HCT116 (cell line): ENCODE measurements at regions not wholly inside any gene's neighbourhood (a gene's known extent, or its start where the extent isn't known, plus 50 kb on each side); places are given as distances from the start of the nearest gene placed in this dataset.

Experiments used
- ATAC-seq: fragments of 200-7000 bp; cut with Tn5 transposase; 2 replicates; pipeline ENCODE4 v1.9.1; 2020; ENCODE audit warnings: mild to moderate bottlenecking, moderate library complexity
- BruUV-seq: library from RNA; stranded (reverse); fragments of 400-500 nt; replicated peaks from 2 replicates; lab custom pipeline; 2021; lab: Mats Ljungman, UMichigan
- CTCF ChIA-PET: fragments of 300-600 bp; sonication (Branson Sonifier 250); formaldehyde crosslinking; loops from one replicate; lab custom pipeline; 2021; ENCODE audit warnings: antibody characterized with exemption; lab: Charles Lee
- POLR2A ChIA-PET: fragments of 300-600, 350-600 bp; sonication (Branson Sonifier 250); formaldehyde crosslinking; loops from one replicate; lab custom pipeline; 2021; ENCODE audit warnings: antibody characterized with exemption; lab: Charles Lee
- RAD21 ChIA-PET, 2 experiments: fragments of 300-600 bp; sonication (Branson Sonifier 250); formaldehyde crosslinking; loops; one replicate each; lab custom pipeline; 2023; ENCODE audit warnings: low total read pairs in 2 of 2; ENCODE audit not compliant: uncharacterized antibody in 2 of 2, unreplicated experiment in 2 of 2, low non-redundant PET in 1 of 2; lab: Charles Lee
- DNase-seq: peaks from one replicate; pipeline ENCODE4 v3.0.0-alpha.2; 2010; ENCODE audit warnings: low read depth, low spot score
- H2AFZ ChIP-seq: fragments of 200-600 bp; shearing (Covaris generic), sonication (generic); 2 replicates; pipeline ENCODE4 v1.6.1; 2017; ENCODE audit warnings: low read depth, mixed run types, mixed read lengths, antibody characterized with exemption, low read length; ENCODE audit not compliant: poor library complexity, severe bottlenecking
- H3K27ac ChIP-seq: 2 replicates; pipeline ENCODE4 v1.5.1; 2012; ENCODE audit warnings: low read depth, low read length
- H3K27me3 ChIP-seq: fragments of 200-600 bp; sonication (generic); 2 replicates; pipeline ENCODE4 v1.6.1; 2016; ENCODE audit warnings: mixed run types, low read length, mixed read lengths; ENCODE audit not compliant: insufficient read depth
- H3K36me3 ChIP-seq, 2 experiments: fragments of 200-500 bp in 1 of 2; fragments of 200-600 bp in 1 of 2; sonication (Bioruptor generic) in 1 of 2; sonication (generic) in 1 of 2; 2 replicates each; pipeline versions ENCODE4 v1.5.1 to v1.6.1; 2014 to 2016; ENCODE audit warnings: low read length in 2 of 2, inconsistent platforms in 1 of 2, mixed read lengths in 1 of 2, mixed run types in 1 of 2; ENCODE audit not compliant: insufficient read depth in 2 of 2, control insufficient read depth in 1 of 2
- H3K4me1 ChIP-seq, 2 experiments: fragments of 200-600 bp in 1 of 2; sonication (generic) in 1 of 2; 2 replicates each; pipeline versions ENCODE4 v1.5.1 to v1.6.1; 2012 to 2017; ENCODE audit warnings: low read length in 2 of 2, inconsistent platforms in 1 of 2, mild to moderate bottlenecking in 1 of 2, mixed read lengths in 1 of 2, mixed run types in 1 of 2, moderate library complexity in 1 of 2; ENCODE audit not compliant: insufficient read depth in 2 of 2, control insufficient read depth in 1 of 2
- H3K4me2 ChIP-seq: fragments of 200-600 bp; sonication (generic); 2 replicates; pipeline ENCODE4 v1.6.1; 2017; ENCODE audit warnings: mixed run types, low read length, mixed read lengths
- H3K4me3 ChIP-seq, 2 experiments: fragments of 200-600 bp in 1 of 2; sonication (generic) in 1 of 2; replicated peaks in 1 of 2; 2 replicates each; pipeline ENCODE4 v1.5.1; 2011 to 2016; ENCODE audit warnings: low read length in 2 of 2, control low read depth in 1 of 2, low read depth in 1 of 2, mild to moderate bottlenecking in 1 of 2, mixed read lengths in 1 of 2, mixed run types in 1 of 2
- H3K79me2 ChIP-seq: fragments of 200-600 bp; sonication (generic); 2 replicates; pipeline ENCODE4 v1.6.1; 2017; ENCODE audit warnings: mild to moderate bottlenecking, mixed run types, low read length, moderate library complexity, mixed read lengths; ENCODE audit not compliant: insufficient read depth
- H3K9ac ChIP-seq: fragments of 200-600 bp; sonication (generic); 2 replicates; pipeline ENCODE4 v1.6.1; 2016; ENCODE audit warnings: low read length, mixed read lengths
- H3K9me2 ChIP-seq: fragments of 200-600 bp; sonication (generic), shearing (Covaris generic); 2 replicates; pipeline ENCODE4 v1.6.1; 2017; ENCODE audit warnings: mixed run types, mild to moderate bottlenecking, moderate library complexity; ENCODE audit not compliant: insufficient read depth
- H3K9me3 ChIP-seq, 2 experiments: fragments of 200-500 bp in 1 of 2; fragments of 200-600 bp in 1 of 2; sonication (Bioruptor generic) in 1 of 2; sonication (generic) in 1 of 2; 2 replicates each; pipeline ENCODE4 v1.6.1; 2014 to 2017; ENCODE audit warnings: low read length in 2 of 2, mixed read lengths in 2 of 2, inconsistent platforms in 1 of 2, low read depth in 1 of 2, mild to moderate bottlenecking in 1 of 2, mixed run types in 1 of 2, moderate library complexity in 1 of 2; ENCODE audit not compliant: control insufficient read depth in 1 of 2, insufficient read depth in 1 of 2
- H4K20me1 ChIP-seq: fragments of 200-600 bp; sonication (generic), shearing (Covaris generic); 2 replicates; pipeline ENCODE4 v1.6.1; 2017; ENCODE audit warnings: mixed run types, mild to moderate bottlenecking, moderate library complexity; ENCODE audit not compliant: insufficient read depth
- ATF3 ChIP-seq: IDR thresholded peaks from 2 replicates; pipeline ENCODE4 v1.6.1; 2012
- CBX3 ChIP-seq: IDR thresholded peaks from 2 replicates; pipeline ENCODE4 v1.6.1; 2012; ENCODE audit warnings: low read depth
- CEBPB ChIP-seq: IDR thresholded peaks from 2 replicates; pipeline ENCODE4 v1.6.1; 2012; ENCODE audit warnings: low read depth
- CTCF ChIP-seq, 3 experiments: fragments of 200-600 bp in 1 of 3; sonication (generic) in 1 of 3; IDR thresholded peaks in 2 of 3; conservative IDR thresholded peaks in 1 of 3; 2 replicates each; pipeline ENCODE4 v1.5.1; 2012 to 2017; ENCODE audit warnings: low read depth in 2 of 3, low read length in 2 of 3, antibody characterized with exemption in 1 of 3, borderline replicate concordance in 1 of 3, control low read depth in 1 of 3, mild to moderate bottlenecking in 1 of 3, mixed read lengths in 1 of 3, mixed run types in 1 of 3, moderate library complexity in 1 of 3; ENCODE audit not compliant: insufficient read depth in 1 of 3
- EGR1 ChIP-seq: IDR thresholded peaks from 2 replicates; pipeline ENCODE4 v1.6.1; 2012; ENCODE audit warnings: low read depth
- ELF1 ChIP-seq: IDR thresholded peaks from 2 replicates; pipeline ENCODE4 v1.6.1; 2012; ENCODE audit warnings: low read depth, borderline replicate concordance
- EZH2 ChIP-seq: fragments of 200-600 bp; sonication (generic); IDR thresholded peaks from 2 replicates; pipeline ENCODE4 v1.6.1; 2017; ENCODE audit warnings: antibody characterized with exemption, mixed run types
- FOSL1 ChIP-seq: IDR thresholded peaks from 2 replicates; pipeline ENCODE4 v1.6.1; 2012; ENCODE audit warnings: low read depth
- JUND ChIP-seq: IDR thresholded peaks from 2 replicates; pipeline ENCODE4 v1.6.1; 2012
- POLR2A ChIP-seq: IDR thresholded peaks from 2 replicates; pipeline ENCODE4 v1.7.0; 2011; ENCODE audit warnings: borderline replicate concordance; ENCODE audit not compliant: insufficient read depth, insufficient read length; ENCODE audit errors: extremely low read depth
- POLR2AphosphoS5 ChIP-seq: IDR thresholded peaks from 2 replicates; pipeline ENCODE4 v1.6.1; 2011; ENCODE audit warnings: mild to moderate bottlenecking, low read depth, low read length, moderate library complexity
- RAD21 ChIP-seq: IDR thresholded peaks from 2 replicates; pipeline ENCODE4 v1.6.1; 2012; ENCODE audit warnings: low read depth, mild to moderate bottlenecking
- SP1 ChIP-seq: IDR thresholded peaks from 2 replicates; pipeline ENCODE4 v1.6.1; 2012; ENCODE audit warnings: low read depth
- SRF ChIP-seq: IDR thresholded peaks from 2 replicates; pipeline ENCODE4 v1.6.1; 2012; ENCODE audit warnings: low read depth
- TCF7L2 ChIP-seq: IDR thresholded peaks from 2 replicates; pipeline ENCODE4 v1.7.0; 2011; ENCODE audit warnings: borderline replicate concordance, inconsistent platforms; ENCODE audit not compliant: insufficient read depth, insufficient read length; ENCODE audit errors: extremely low read depth
- YY1 ChIP-seq: IDR thresholded peaks from 2 replicates; pipeline ENCODE4 v1.6.1; 2011; ENCODE audit warnings: low read length, low read depth, moderate library complexity, mild to moderate bottlenecking; ENCODE audit not compliant: insufficient replicate concordance; ENCODE audit errors: extremely low read depth
- ZFX ChIP-seq: fragments of 450-650 bp; IDR thresholded peaks from 2 replicates; pipeline ENCODE4 v1.6.1; 2017
- ZNF274 ChIP-seq: fragments of 200-500 bp; sonication (Bioruptor generic); IDR thresholded peaks from 2 replicates; pipeline ENCODE4 v1.6.1; 2014; ENCODE audit warnings: mild to moderate bottlenecking, low read depth, low read length, inconsistent platforms
- intact Hi-C: fragments of 100-400 bp; cut with micrococcal nuclease; formaldehyde crosslinking; loops from 2 replicates; pipeline ENCODE4 v1.10.0; 2022
- TF ChIP-seq, protein P1 (sequence below): IDR thresholded peaks from 2 replicates; pipeline ENCODE4 v1.6.1; 2011; ENCODE audit warnings: mild to moderate bottlenecking, low read length, moderate library complexity; ENCODE audit not compliant: insufficient replicate concordance; ENCODE audit errors: extremely low read depth
- TF ChIP-seq, protein P2 (sequence below): IDR thresholded peaks from 2 replicates; pipeline ENCODE4 v1.6.1; 2012

- TF ChIP-seq, protein P1, sequence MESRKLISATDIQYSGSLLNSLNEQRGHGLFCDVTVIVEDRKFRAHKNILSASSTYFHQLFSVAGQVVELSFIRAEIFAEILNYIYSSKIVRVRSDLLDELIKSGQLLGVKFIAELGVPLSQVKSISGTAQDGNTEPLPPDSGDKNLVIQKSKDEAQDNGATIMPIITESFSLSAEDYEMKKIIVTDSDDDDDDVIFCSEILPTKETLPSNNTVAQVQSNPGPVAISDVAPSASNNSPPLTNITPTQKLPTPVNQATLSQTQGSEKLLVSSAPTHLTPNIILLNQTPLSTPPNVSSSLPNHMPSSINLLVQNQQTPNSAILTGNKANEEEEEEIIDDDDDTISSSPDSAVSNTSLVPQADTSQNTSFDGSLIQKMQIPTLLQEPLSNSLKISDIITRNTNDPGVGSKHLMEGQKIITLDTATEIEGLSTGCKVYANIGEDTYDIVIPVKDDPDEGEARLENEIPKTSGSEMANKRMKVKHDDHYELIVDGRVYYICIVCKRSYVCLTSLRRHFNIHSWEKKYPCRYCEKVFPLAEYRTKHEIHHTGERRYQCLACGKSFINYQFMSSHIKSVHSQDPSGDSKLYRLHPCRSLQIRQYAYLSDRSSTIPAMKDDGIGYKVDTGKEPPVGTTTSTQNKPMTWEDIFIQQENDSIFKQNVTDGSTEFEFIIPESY, result no peak
- TF ChIP-seq POLR2A (no peak), CEBPB (no peak), SRF (no peak)
- TF ChIP-seq, protein P2, sequence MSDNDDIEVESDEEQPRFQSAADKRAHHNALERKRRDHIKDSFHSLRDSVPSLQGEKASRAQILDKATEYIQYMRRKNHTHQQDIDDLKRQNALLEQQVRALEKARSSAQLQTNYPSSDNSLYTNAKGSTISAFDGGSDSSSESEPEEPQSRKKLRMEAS, result no peak
These were observed 138.0 kb upstream of the GPC1 start (continued) for GRCh38 chr2:240297256-240298116.

DNA sequence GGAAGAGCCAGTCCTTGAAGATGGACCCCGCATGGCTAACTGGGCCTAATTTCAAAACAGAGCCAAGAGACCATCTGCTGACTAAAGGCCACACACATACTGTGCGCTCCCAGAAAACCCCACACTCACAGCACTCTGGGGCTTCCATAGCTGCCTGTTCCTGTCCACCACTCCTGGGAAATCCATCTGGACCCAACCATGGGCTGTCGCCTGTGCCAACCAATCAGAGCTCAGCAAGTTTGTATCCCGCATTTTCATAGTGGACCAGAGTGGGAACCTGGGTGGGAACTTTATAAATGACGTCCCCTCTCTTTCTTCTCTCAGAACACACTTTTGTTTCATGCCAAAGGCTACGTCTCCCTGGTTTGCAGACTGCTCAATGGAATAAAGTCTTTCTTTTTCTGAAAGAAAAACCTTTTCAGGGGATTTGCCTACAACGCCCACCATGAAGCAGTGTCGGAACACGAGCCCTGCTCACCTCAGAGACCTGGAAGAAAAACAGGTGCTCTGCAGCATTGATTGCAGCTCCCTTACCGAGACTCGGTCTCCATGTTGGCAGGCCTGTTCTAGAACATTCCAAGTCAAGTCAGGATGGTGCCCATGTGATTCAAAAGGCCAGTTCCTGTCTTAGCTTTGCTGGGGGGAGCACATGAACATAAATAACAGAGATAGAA, 137.2 kb upstream of the GPC1 start:
- no peaks in the 10 kb centered on the region for H3K36me3 ChIP-seq
- H3K4me2 ChIP-seq, result no peak overlapping the region
- no peaks in the 10 kb centered on the region for H4K20me1 ChIP-seq
- CTCF ChIA-PET, result no interaction called here
- RAD21 ChIA-PET, result no interaction called here
- ATAC-seq (no peak), DNase-seq (no peak)
- no peaks in the 10 kb centered on the region for H3K79me2 ChIP-seq
- no peak overlapping the region for H3K27ac ChIP-seq
- POLR2A ChIA-PET, result no interaction called here
- intact Hi-C loops, result loop anchor here (10.0 kb wide), 1 partner anchor 137 kb away; the partner anchor contains the start of gene GPC1
- peaks cover 8 to 16% of the 10 kb centered on the region in 2 experiments for H3K4me1 ChIP-seq
- H3K9me3 ChIP-seq, result no peaks in the 10 kb centered on the region
- no peak overlapping the region for H3K9ac ChIP-seq
- H3K27me3 ChIP-seq, result no peaks in the 10 kb centered on the region
- H2AFZ ChIP-seq, result no peak overlapping the region
- BruUV-seq, result no TSS peak
- no peak overlapping the region for H3K4me3 ChIP-seq
- H3K9me2 ChIP-seq, result no peaks in the 10 kb centered on the region
- no peak for TF ChIP-seq CTCF (IDR thresholded peaks at IDR 0.05 in 2 of 3, conservative IDR thresholded peaks at IDR 0.05 in 1 of 3; ENCODE audit: borderline replicate concordance in 1 of 3, insufficient read depth in 1 of 3, low read depth in 2 of 3, low read length in 2 of 3)
- TF ChIP-seq YY1, result no peak
- no peak for TF ChIP-seq JUND
- TF ChIP-seq CBX3, result no peak
- TF ChIP-seq FOSL1, result no peak
- TF ChIP-seq RAD21, result no peak
- no peak for TF ChIP-seq EGR1
- no peak for TF ChIP-seq CEBPB
- TF ChIP-seq POLR2AphosphoS5, result no peak
- no peak for TF ChIP-seq SRF
- no peak for TF ChIP-seq ZFX
- TF ChIP-seq ELF1, result no peak
- TF ChIP-seq ATF3, result no peak
- TF ChIP-seq EZH2, result no peak
- no peak for TF ChIP-seq TCF7L2
- TF ChIP-seq, protein P2, result no peak
- TF ChIP-seq ZNF274, result no peak
- TF ChIP-seq SP1, result no peak
